HG02759 (cell line): ENCODE measurements at regions not wholly inside any gene's neighbourhood (a gene's known extent, or its start where the extent isn't known, plus 50 kb on each side); places are given as distances from the start of the nearest gene placed in this dataset.

Source experiments
- ATAC-seq: cut with Tn5 transposase; IDR thresholded peaks from one replicate; pipeline ENCODE4 v1.9.1; 2021; ENCODE audit warnings: mild to moderate bottlenecking, moderate library complexity; ENCODE audit not compliant: unreplicated experiment

DNA sequence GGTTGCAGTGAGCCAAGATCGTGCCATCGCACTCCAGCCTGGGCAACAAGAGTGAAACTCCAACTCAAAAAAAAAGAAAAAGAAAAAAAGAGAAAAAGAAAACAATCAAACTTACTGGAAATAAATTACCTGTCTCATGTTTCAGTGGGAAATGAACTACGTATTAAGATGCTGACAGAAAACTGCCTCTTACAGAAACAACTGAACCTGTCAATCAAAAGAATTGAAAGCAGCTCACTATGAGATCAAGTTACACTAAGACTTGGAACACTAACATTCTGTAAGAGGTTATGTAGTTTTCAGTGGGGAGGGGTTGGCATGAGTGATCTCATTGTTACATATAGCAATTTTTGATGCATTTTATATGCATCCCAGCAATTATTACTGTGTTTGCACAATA, 64.4 kb upstream of the SPATA31E1 start:
- ATAC-seq = no peak

DNA sequence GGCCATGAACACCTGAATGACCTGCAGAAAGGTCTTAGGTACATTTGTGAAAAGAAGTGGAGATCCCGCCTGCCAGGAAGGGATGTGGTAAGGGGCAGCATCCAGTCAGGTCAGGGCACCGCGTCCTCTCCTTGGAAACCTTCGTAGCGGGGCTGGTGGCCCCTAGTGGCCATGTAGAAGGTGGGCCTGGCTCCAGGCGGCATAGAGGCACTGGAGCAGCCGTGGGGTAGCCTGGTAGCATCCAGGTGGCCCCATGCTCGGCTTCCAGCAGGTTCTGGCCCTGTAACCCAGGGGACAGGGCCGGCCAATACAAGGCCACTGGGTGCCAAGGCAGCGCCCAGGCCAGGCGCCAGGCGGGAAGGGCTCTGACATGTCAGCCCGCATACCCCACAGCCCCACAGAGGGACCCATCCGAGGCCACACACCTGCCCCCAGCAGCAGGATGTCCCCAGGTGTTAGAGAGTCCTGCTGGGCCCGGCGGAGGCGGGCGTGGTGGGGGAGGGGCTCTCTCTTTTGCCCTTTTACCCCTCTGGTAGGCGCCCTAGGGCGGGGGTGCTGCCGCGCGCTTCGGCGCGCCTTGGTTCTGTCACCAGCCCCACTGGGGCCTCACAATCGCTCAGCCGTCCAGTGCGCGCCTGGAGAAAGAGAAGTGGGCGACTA, 58.3 kb upstream of the SPATA31E1 start:
- no peak for ATAC-seq

DNA sequence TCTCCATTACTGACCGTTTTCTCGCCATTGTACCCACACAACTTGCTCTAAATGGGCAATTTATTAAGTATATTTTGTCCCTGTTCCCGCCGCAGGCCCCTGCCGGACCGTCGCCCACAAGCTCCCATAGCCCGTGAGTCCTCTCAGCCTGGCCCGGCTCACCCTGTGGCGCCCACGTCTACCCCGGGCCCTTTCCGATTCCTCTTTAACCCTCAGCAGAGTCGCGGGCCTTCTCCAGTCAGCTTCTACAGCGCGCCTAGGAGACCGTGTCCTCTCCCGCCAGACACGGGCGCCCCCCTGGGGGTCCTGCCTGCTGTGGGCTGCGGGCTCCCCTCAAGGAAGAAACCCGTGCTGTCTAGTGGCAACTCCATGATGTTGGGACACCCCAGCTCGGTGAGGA, 57.8 kb upstream of the SPATA31E1 start:
- ATAC-seq = no peak

DNA sequence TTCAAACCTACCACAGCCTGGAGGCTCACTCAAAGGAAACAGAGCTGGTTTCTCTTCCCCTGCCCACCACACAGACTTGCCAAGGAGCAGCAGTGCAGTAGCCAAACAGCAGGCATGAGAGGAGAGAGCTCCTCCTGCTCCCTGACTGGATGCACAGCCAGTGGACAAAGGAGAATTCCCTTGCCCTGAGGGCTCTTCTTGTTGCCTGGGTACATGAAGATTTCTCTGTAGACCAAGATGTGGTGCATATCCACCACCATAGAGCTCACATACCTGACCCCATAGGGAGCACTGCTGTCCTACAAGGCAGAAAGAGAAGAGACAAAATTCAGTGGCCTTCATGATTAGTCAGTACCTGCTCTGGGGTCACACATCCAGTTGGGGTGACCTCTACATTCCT, 56.3 kb upstream of the SPATA31E1 start:
- no peak for ATAC-seq

DNA sequence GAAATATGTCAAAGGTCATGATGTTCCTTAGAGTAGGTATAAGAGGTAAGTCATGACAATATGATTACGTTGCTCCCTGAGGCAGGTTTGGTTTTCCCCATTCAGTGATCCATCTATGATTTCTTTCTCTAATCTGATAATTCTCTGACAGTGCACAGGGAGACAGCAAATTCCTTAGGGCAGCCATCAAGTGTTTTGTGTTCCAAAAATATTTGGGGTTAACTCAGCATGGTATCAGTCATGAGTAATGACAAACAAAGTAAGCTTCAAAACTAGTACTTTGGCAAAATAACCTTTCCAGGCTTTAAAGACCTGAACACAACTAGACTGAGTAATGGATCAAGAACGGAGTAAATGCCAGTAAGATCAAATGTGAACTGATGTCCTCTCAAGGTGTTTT, 55.3 kb upstream of the SPATA31E1 start:
- ATAC-seq = no peak

DNA sequence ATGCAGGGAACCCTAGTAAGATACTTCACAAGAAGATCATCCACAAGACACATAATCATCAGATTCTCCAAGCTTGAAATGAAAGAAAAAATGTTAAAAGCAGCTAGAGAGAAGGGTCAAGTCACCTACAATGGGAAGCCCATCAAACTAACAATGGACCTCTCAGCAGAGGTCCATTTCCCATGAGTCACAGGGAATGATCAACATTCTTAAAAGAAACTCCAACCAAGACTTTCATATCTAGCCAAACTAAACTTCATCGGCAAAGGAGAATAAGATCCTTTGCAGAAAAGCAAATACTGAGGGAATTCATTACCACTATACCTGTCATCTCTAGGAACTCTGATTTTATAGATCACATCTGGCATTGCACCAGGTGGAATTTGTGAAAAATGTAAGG, 52.9 kb upstream of the SPATA31E1 start:
- ATAC-seq = no peak

DNA sequence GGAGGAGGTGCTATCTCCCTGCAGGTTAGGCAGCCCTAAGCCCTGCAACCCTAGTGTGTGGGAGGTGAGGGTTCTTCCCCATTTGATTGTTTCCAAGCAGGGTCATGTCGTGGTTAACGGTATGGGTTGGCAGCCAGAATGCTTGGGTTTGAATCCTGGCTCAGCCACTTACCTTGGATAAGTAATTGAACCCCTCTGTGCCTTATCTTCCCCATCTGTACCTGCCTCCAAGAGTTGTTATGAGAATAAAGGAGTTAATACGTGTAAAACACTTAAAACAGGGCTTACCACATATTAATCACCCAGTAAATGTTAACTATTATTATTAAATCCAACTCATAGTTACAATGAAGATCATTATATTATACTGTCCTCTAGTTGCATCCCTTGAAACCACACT, 52.2 kb upstream of the SPATA31E1 start:
- no peak for ATAC-seq

DNA sequence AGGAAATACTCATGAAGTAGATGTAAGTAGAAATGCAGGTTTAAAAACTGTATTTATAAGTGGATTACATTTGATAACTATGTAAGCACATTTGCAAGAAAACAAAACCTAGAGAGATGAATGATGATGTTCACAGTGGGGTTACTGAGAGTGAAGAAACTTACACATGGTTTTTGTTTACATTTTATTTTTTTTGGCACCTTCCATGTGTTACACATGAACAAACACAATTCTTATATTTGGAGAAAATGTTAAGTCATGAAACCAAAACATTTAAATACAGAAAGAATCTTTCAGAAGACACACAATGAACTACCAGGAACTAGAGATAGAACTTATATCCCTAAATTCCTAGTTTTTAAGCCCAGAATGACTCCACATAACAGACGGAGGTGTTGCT, 51.5 kb upstream of the SPATA31E1 start:
- no peak for ATAC-seq
